B cell (primary cell): ENCODE measurements at regions not wholly inside any gene's neighbourhood (a gene's known extent, or its start where the extent isn't known, plus 50 kb on each side); places are given as distances from the start of the nearest gene placed in this dataset.

Experiments
- CTCF ChIP-seq: fragments of 200-600 bp; IDR thresholded peaks from one replicate; pipeline ENCODE4 v1.8.0; 2022; ENCODE audit warnings: antibody characterized with exemption, mild to moderate bottlenecking
- EZH2 ChIP-seq: IDR thresholded peaks from 2 replicates; pipeline ENCODE4 v1.6.1; 2012; ENCODE audit warnings: borderline replicate concordance, low read depth, mild to moderate bottlenecking, moderate library complexity, low read length; ENCODE audit not compliant: insufficient read depth, poor library complexity, severe bottlenecking

- TF ChIP-seq CTCF (no peak), EZH2 (no peak)
Observed at GRCh38 chr9:129413537-129414376, 207.1 kb downstream of the C9orf50 start.
